CD14-positive monocyte (primary cell): ENCODE measurements at regions not wholly inside any gene's neighbourhood (a gene's known extent, or its start where the extent isn't known, plus 50 kb on each side); places are given as distances from the start of the nearest gene placed in this dataset.
"Not testable (repeated sequence)": the region's sequence is repeated elsewhere in the genome, so short reads cannot be mapped to it uniquely, and the experiment has no call there.

ENCODE experiments used
- DNase-seq, 3 donors: peaks; one replicate each; pipeline ENCODE4 v3.0.0-alpha.2; 2011 to 2022
- H2AFZ ChIP-seq: 2 replicates; pipeline ENCODE4 v1.6.0; 2012; ENCODE audit warnings: mild to moderate bottlenecking, low read depth, low read length, inconsistent platforms; ENCODE audit not compliant: insufficient read depth, poor library complexity, severe bottlenecking
- H3K27ac ChIP-seq, 2 donors: 1 replicate in 1 of 2; 2 replicates in 1 of 2; pipeline ENCODE4 v1.5.1; 2012 to 2013; ENCODE audit warnings: low read length in 2 of 2, control low read depth in 1 of 2, inconsistent platforms in 1 of 2, low read depth in 1 of 2, mild to moderate bottlenecking in 1 of 2
- H3K27me3 ChIP-seq, 2 donors: one replicate each; pipeline versions ENCODE4 v1.6.0 to v1.6.1; 2011 to 2013; ENCODE audit warnings: low read length in 2 of 2; ENCODE audit not compliant: control insufficient read depth in 2 of 2, insufficient read depth in 2 of 2
- H3K36me3 ChIP-seq, 2 donors: replicated peaks in 1 of 2; 1 replicate in 1 of 2; 2 replicates in 1 of 2; pipeline versions ENCODE4 v1.5.1 to v1.6.1; 2012 to 2013; ENCODE audit warnings: low read length in 2 of 2, control low read depth in 1 of 2, inconsistent platforms in 1 of 2, mild to moderate bottlenecking in 1 of 2; ENCODE audit not compliant: insufficient read depth in 2 of 2, control insufficient read depth in 1 of 2
- H3K4me1 ChIP-seq, 2 donors: 1 replicate in 1 of 2; 2 replicates in 1 of 2; pipeline versions ENCODE4 v1.5.1 to v1.6.1; 2012 to 2013; ENCODE audit warnings: low read length in 2 of 2, control low read depth in 1 of 2, inconsistent platforms in 1 of 2, mild to moderate bottlenecking in 1 of 2, moderate library complexity in 1 of 2; ENCODE audit not compliant: insufficient read depth in 2 of 2, control insufficient read depth in 1 of 2
- H3K4me2 ChIP-seq: replicated peaks from 2 replicates; pipeline ENCODE3; 2012; ENCODE audit warnings: low read length, moderate library complexity, mild to moderate bottlenecking; ENCODE audit not compliant: poor library complexity, severe bottlenecking; ENCODE audit errors: extremely low read depth
- H3K4me3 ChIP-seq, 3 experiments: fragments of 200-600 bp in 1 of 3; sonication (generic) in 1 of 3; replicated peaks in 1 of 3; 1 replicate in 2 of 3; 2 replicates in 1 of 3; pipeline ENCODE4 v1.5.1; 2011 to 2013; ENCODE audit warnings: low read length in 3 of 3, mild to moderate bottlenecking in 3 of 3, control low read depth in 2 of 3, low read depth in 2 of 3, inconsistent platforms in 1 of 3, moderate library complexity in 1 of 3
- H3K79me2 ChIP-seq: 2 replicates; pipeline ENCODE4 v1.6.0; 2012; ENCODE audit warnings: mild to moderate bottlenecking, control low read depth, inconsistent platforms, low read length, moderate library complexity; ENCODE audit not compliant: insufficient read depth
- H3K9ac ChIP-seq: 2 replicates; pipeline ENCODE4 v1.6.0; 2017; ENCODE audit warnings: low read length, mild to moderate bottlenecking; ENCODE audit not compliant: insufficient read depth, poor library complexity, severe bottlenecking
- H3K9me3 ChIP-seq, 2 donors: replicated peaks in 1 of 2; 1 replicate in 1 of 2; 2 replicates in 1 of 2; pipeline versions ENCODE4 v1.5.1 to v1.6.1; 2012 to 2013; ENCODE audit warnings: low read length in 2 of 2, control low read depth in 1 of 2; ENCODE audit not compliant: control insufficient read depth in 1 of 2, insufficient read depth in 1 of 2
- H4K20me1 ChIP-seq: 2 replicates; pipeline ENCODE4 v1.6.0; 2012; ENCODE audit warnings: mild to moderate bottlenecking, low read length, control low read depth, moderate library complexity; ENCODE audit not compliant: insufficient read depth
- H3K27ac Mint-ChIP-seq, 7 donors: one replicate each; pipeline ENCODE4 v1.8.0; 2020; ENCODE audit warnings: mild to moderate bottlenecking in 7 of 7, mixed read lengths in 7 of 7, moderate library complexity in 6 of 7, inconsistent platforms in 2 of 7
- H3K27me3 Mint-ChIP-seq, 3 donors: one replicate each; pipeline ENCODE4 v1.8.0; 2021 to 2022; ENCODE audit warnings: low read depth in 3 of 3, mild to moderate bottlenecking in 3 of 3, mixed read lengths in 3 of 3, moderate library complexity in 3 of 3, inconsistent platforms in 1 of 3
- H3K36me3 Mint-ChIP-seq, 2 donors: one replicate each; pipeline ENCODE4 v1.8.0; 2020; ENCODE audit warnings: mixed read lengths in 2 of 2, inconsistent platforms in 1 of 2, mild to moderate bottlenecking in 1 of 2
- H3K4me1 Mint-ChIP-seq: one replicate; pipeline ENCODE4 v1.8.0; 2020; ENCODE audit warnings: mild to moderate bottlenecking, mixed read lengths
- H3K4me3 Mint-ChIP-seq, 2 donors: one replicate each; pipeline ENCODE4 v1.8.0; 2020; ENCODE audit warnings: mild to moderate bottlenecking in 2 of 2, mixed read lengths in 2 of 2, moderate library complexity in 1 of 2
- H3K9me3 Mint-ChIP-seq, 7 donors: one replicate each; pipeline ENCODE4 v1.8.0; 2020 to 2022; ENCODE audit warnings: mixed read lengths in 7 of 7, mild to moderate bottlenecking in 6 of 7, moderate library complexity in 6 of 7, inconsistent platforms in 2 of 7
- CTCF ChIP-seq: fragments of 200-600 bp; IDR thresholded peaks from one replicate; pipeline ENCODE4 v1.8.0; 2022; ENCODE audit warnings: antibody characterized with exemption, mild to moderate bottlenecking
- WGBS: methylation state at CpG from one replicate; pipeline ENCODE4 v1.1.5; 2013; ENCODE audit warnings: missing lambda C conversion rate; ENCODE audit not compliant: insufficient coverage; 5-methylcytosine and 5-hydroxymethylcytosine counted together
- intact Hi-C, 2 donors: fragments of 100-400 bp; cut with micrococcal nuclease; formaldehyde crosslinking; loops; one replicate each; pipeline versions ENCODE4 v1.15.0 to v1.15.1; 2023

GRCh38 chr15:93758824-93759223, 472.5 kb upstream of the MCTP2 start:
- WGBS = 100% methylated on average over 1 of the region's 2 CpGs
- Histone ChIP-seq H3K4me2 (no peak overlapping the region), H3K4me1 (no peaks in the 10 kb centered on the region), H3K9me3 (no peaks in the 10 kb centered on the region), H3K4me3 (no peak overlapping the region), H3K36me3 (no peaks in the 10 kb centered on the region), H4K20me1 (no peaks in the 10 kb centered on the region), H3K27me3 (peaks cover 0 to 3% of the 10 kb centered on the region in 2 donors), H2AFZ (no peak overlapping the region), H3K9ac (no peak overlapping the region), H3K79me2 (no peaks in the 10 kb centered on the region), H3K27ac (no peak overlapping the region)
- Mint-ChIP-seq H3K9me3 (peaks cover 0 to 10% (median 2%) of the 10 kb centered on the region in 7 donors), H3K36me3 (no peaks in the 10 kb centered on the region), H3K4me1 (no peaks in the 10 kb centered on the region), H3K27ac (no peak overlapping the region), H3K27me3 (peaks cover 0 to 3% (median 2%) of the 10 kb centered on the region in 3 donors), H3K4me3 (no peak overlapping the region)
- intact Hi-C loops = no loop called here
- no peak for TF ChIP-seq CTCF
- DNase-seq = no peak

- H3K79me2 ChIP-seq = no peaks in the 10 kb centered on the region
- no peak overlapping the region for H3K4me2 ChIP-seq
- no peak for TF ChIP-seq CTCF
- Mint-ChIP-seq H3K4me3 (no peak overlapping the region), H3K36me3 (no peaks in the 10 kb centered on the region), H3K9me3 (peaks cover 9 to 20% (median 14%) of the 10 kb centered on the region in 7 donors), H3K27ac (no peak overlapping the region), H3K27me3 (peaks cover 0 to 1% (median 0%) of the 10 kb centered on the region in 3 donors), H3K4me1 (no peaks in the 10 kb centered on the region)
- H3K9me3 ChIP-seq = peaks cover 11 to 16% of the 10 kb centered on the region in 2 donors
- H3K9ac ChIP-seq = no peak overlapping the region
- no peaks in the 10 kb centered on the region for H4K20me1 ChIP-seq
- DNase-seq = no peak
- no peaks in the 10 kb centered on the region for H3K36me3 ChIP-seq
- no peaks in the 10 kb centered on the region for H3K4me1 ChIP-seq
- no peak overlapping the region for H2AFZ ChIP-seq
- no peak overlapping the region for H3K27ac ChIP-seq
- H3K4me3 ChIP-seq = no peak overlapping the region
- H3K27me3 ChIP-seq = no peaks in the 10 kb centered on the region
- intact Hi-C loops = no loop called here
Observed at GRCh38 chr15:93748710-93749109, 482.7 kb upstream of the MCTP2 start.

GRCh38 chr15:93734976-93735375, 496.4 kb upstream of the MCTP2 start:
- H3K27me3 ChIP-seq, H3K36me3 ChIP-seq, DNase-seq, H2AFZ ChIP-seq, intact Hi-C loops, H4K20me1 ChIP-seq, H3K4me3 Mint-ChIP-seq, H3K36me3 Mint-ChIP-seq, H3K9ac ChIP-seq, H3K4me2 ChIP-seq, H3K4me3 ChIP-seq, H3K79me2 ChIP-seq, H3K4me1 ChIP-seq, H3K27ac Mint-ChIP-seq, H3K27ac ChIP-seq, H3K27me3 Mint-ChIP-seq, H3K4me1 Mint-ChIP-seq: not testable (repeated sequence)
- peaks cover 14 to 15% of the 10 kb centered on the region in 2 donors for H3K9me3 ChIP-seq
- H3K9me3 Mint-ChIP-seq = peaks cover 6 to 23% (median 19%) of the 10 kb centered on the region in 7 donors
- WGBS = 100% methylated on average over 4 of the region's 8 CpGs
